Left lung (tissue), 4 donors: ENCODE measurements at regions not wholly inside any gene's neighbourhood (a gene's known extent, or its start where the extent isn't known, plus 50 kb on each side); places are given as distances from the start of the nearest gene placed in this dataset.
"Not testable (repeated sequence)": the region's sequence is repeated elsewhere in the genome, so short reads cannot be mapped to it uniquely, and the experiment has no call there.

Experiments
- ATAC-seq: fragments of 200-7000 bp; cut with Tn5 transposase; one replicate; pipeline ENCODE4 v1.9.1; 2020; ENCODE audit warnings: moderate library complexity
- DNase-seq, 4 donors: peaks; one replicate each; pipeline ENCODE4 v3.0.0-alpha.2; 2013 to 2020
- H3K27ac ChIP-seq, 2 donors: fragments of 200-600 bp; sonication (generic) in 1 of 2; one replicate each; pipeline versions ENCODE4 v1.5.0 to v1.8.0; 2020 to 2021
- H3K27me3 ChIP-seq, 2 donors: fragments of 200-600 bp; sonication (generic) in 1 of 2; one replicate each; pipeline versions ENCODE4 v1.5.0 to v1.8.0; 2020 to 2021
- H3K36me3 ChIP-seq, 2 donors: fragments of 200-600 bp; sonication (generic) in 1 of 2; one replicate each; pipeline versions ENCODE4 v1.5.0 to v1.8.0; 2020 to 2021
- H3K4me1 ChIP-seq, 2 donors: fragments of 200-600 bp; one replicate each; pipeline ENCODE4 v1.8.0; 2021
- H3K4me3 ChIP-seq, 2 donors: fragments of 200-600 bp; sonication (generic) in 1 of 2; one replicate each; pipeline versions ENCODE4 v1.5.0 to v1.8.0; 2020 to 2021; ENCODE audit warnings: mild to moderate bottlenecking in 1 of 2
- H3K9me3 ChIP-seq, 2 donors: fragments of 200-600 bp; sonication (generic) in 1 of 2; one replicate each; pipeline versions ENCODE4 v1.5.0 to v1.8.0; 2020 to 2021
- CTCF ChIP-seq, 2 donors: fragments of 200-600 bp; sonication (generic) in 1 of 2; IDR thresholded peaks; one replicate each; pipeline versions ENCODE4 v1.5.0 to v1.8.0; 2021; ENCODE audit warnings: antibody characterized with exemption in 2 of 2
- intact Hi-C, 2 donors: fragments of 100-400 bp; cut with DNase I; formaldehyde crosslinking; loops; one replicate each; pipeline versions ENCODE4 v1.11.2 to v1.14.2; 2022
- donor health status: DM: no; HTN: yes; CAD: no.
- donor health status: DM: no; HTN: no; CAD: no.

GRCh38 chr15:58314593-58315216 lies 117.1 kb upstream of the LIPC start:
- no peaks in the 10 kb centered on the region for H3K9me3 ChIP-seq
- ATAC-seq (no peak), DNase-seq (no peak)
- H3K4me1 ChIP-seq = peaks cover 0 to 7% of the 10 kb centered on the region in 2 donors
- no peak overlapping the region for H3K27ac ChIP-seq
- intact Hi-C loops = no loop called here
- H3K27me3 ChIP-seq = no peaks in the 10 kb centered on the region
- no peak for TF ChIP-seq CTCF (IDR thresholded peaks at IDR 0.05)
- H3K36me3 ChIP-seq = no peaks in the 10 kb centered on the region
- H3K4me3 ChIP-seq = no peak overlapping the region

- TF ChIP-seq CTCF (IDR thresholded peaks at IDR 0.05) = no peak
- no peak for ATAC-seq
- no peaks in the 10 kb centered on the region for H3K27me3 ChIP-seq
- H3K36me3 ChIP-seq = no peaks in the 10 kb centered on the region
- H3K27ac ChIP-seq = no peak overlapping the region
- no peak for DNase-seq
- intact Hi-C loops = no loop called here
- H3K9me3 ChIP-seq = no peaks in the 10 kb centered on the region
- no peak overlapping the region for H3K4me3 ChIP-seq
- peaks cover 0 to 7% of the 10 kb centered on the region in 2 donors for H3K4me1 ChIP-seq
Measured at GRCh38 chr15:58318517-58318916, 113.3 kb upstream of the LIPC start.

- ATAC-seq (no peak), DNase-seq (no peak)
- Histone ChIP-seq H3K4me3 (no peak overlapping the region), H3K4me1 (no peaks in the 10 kb centered on the region), H3K27me3 (no peaks in the 10 kb centered on the region), H3K9me3 (no peaks in the 10 kb centered on the region), H3K36me3 (no peaks in the 10 kb centered on the region), H3K27ac (no peak overlapping the region)
- intact Hi-C loops = no loop called here
- TF ChIP-seq CTCF (IDR thresholded peaks at IDR 0.05) = no peak
Measured at GRCh38 chr15:58321034-58321433, 110.8 kb upstream of the LIPC start.

- Histone ChIP-seq H3K36me3 (no peaks in the 10 kb centered on the region), H3K4me1 (no peaks in the 10 kb centered on the region), H3K27me3 (no peaks in the 10 kb centered on the region), H3K4me3 (no peak overlapping the region), H3K9me3 (no peaks in the 10 kb centered on the region), H3K27ac (no peak overlapping the region)
- no peak for DNase-seq
- no peak for TF ChIP-seq CTCF (IDR thresholded peaks at IDR 0.05)
- intact Hi-C loops = no loop called here
- ATAC-seq = no peak
Measured at GRCh38 chr15:58322253-58322652, 109.5 kb upstream of the LIPC start.

GRCh38 chr15:58323321-58323720 lies 108.5 kb upstream of the LIPC start:
- H3K27ac ChIP-seq, H3K4me3 ChIP-seq, DNase-seq, H3K27me3 ChIP-seq, intact Hi-C loops, H3K9me3 ChIP-seq, H3K36me3 ChIP-seq, ATAC-seq, H3K4me1 ChIP-seq: not testable (repeated sequence)

GRCh38 chr15:58324533-58324932 lies 107.3 kb upstream of the LIPC start:
- DNase-seq (no peak), ATAC-seq (no peak)
- Histone ChIP-seq H3K36me3 (no peaks in the 10 kb centered on the region), H3K27ac (no peak overlapping the region), H3K9me3 (no peaks in the 10 kb centered on the region), H3K4me1 (peaks cover 0 to 5% of the 10 kb centered on the region in 2 donors), H3K27me3 (no peaks in the 10 kb centered on the region), H3K4me3 (no peak overlapping the region)
- no peak for TF ChIP-seq CTCF (IDR thresholded peaks at IDR 0.05)
- intact Hi-C loops = no loop called here
